HepG2 (cell line): ENCODE measurements at regions not wholly inside any gene's neighbourhood (a gene's known extent, or its start where the extent isn't known, plus 50 kb on each side); places are given as distances from the start of the nearest gene placed in this dataset.

Experiments
- AKAP8 ChIP-seq: sonication (generic); formaldehyde crosslinking; IDR thresholded peaks from 2 replicates; pipeline ENCODE4 v1.5.1; 2020; ENCODE audit warnings: mild to moderate bottlenecking, missing genetic modification reagents
- ARHGAP35 ChIP-seq: sonication (generic); formaldehyde crosslinking; IDR thresholded peaks from 2 replicates; pipeline ENCODE4 v1.9.0; 2022; ENCODE audit warnings: mild to moderate bottlenecking, inconsistent platforms, moderate library complexity, missing genetic modification reagents, borderline replicate concordance
- CHD2 ChIP-seq: IDR thresholded peaks from 2 replicates; pipeline ENCODE4 v1.6.1; 2011; ENCODE audit warnings: low read depth, low read length, improper control_type of control experiment
- GABPB1 ChIP-seq: IDR thresholded peaks from 2 replicates; pipeline ENCODE4 v1.6.1; 2016; ENCODE audit warnings: mild to moderate bottlenecking, missing genetic modification reagents, moderate library complexity, missing compliant biosample characterization
- KDM2A ChIP-seq: sonication (generic); formaldehyde crosslinking; IDR thresholded peaks from 2 replicates; pipeline ENCODE4 v1.4.0; 2020; ENCODE audit warnings: low read depth, missing genetic modification reagents, borderline replicate concordance
- KLF12 ChIP-seq: sonication (generic); formaldehyde crosslinking; IDR thresholded peaks from 2 replicates; pipeline ENCODE4 v1.4.0; 2020; ENCODE audit warnings: missing genetic modification reagents, borderline replicate concordance
- MEIS1 ChIP-seq: sonication (generic); formaldehyde crosslinking; IDR thresholded peaks from 2 replicates; pipeline ENCODE4 v1.9.0; 2021; ENCODE audit warnings: mild to moderate bottlenecking, missing genetic modification reagents, moderate library complexity, borderline replicate concordance
- MXI1 ChIP-seq: IDR thresholded peaks from 3 replicates; pipeline ENCODE4 v1.6.1; 2012; ENCODE audit warnings: low read depth, low read length, inconsistent platforms, borderline replicate concordance
- PBX2 ChIP-seq: IDR thresholded peaks from 2 replicates; pipeline ENCODE4 v1.6.1; 2016; ENCODE audit warnings: control low read depth
- RBFOX2 ChIP-seq: fragments of 200-400 bp; formaldehyde crosslinking; IDR thresholded peaks from 2 replicates; pipeline ENCODE4 v1.6.1; 2017; ENCODE audit warnings: low read depth, mild to moderate bottlenecking, low read length
- RFX1 ChIP-seq: fragments of 450-650 bp; IDR thresholded peaks from 2 replicates; pipeline ENCODE4 v1.6.1; 2017
- SAP130 ChIP-seq: IDR thresholded peaks from 2 replicates; pipeline ENCODE4 v1.6.1; 2016; ENCODE audit warnings: low read depth
- SCMH1 ChIP-seq: sonication (generic); formaldehyde crosslinking; IDR thresholded peaks from 2 replicates; pipeline ENCODE4 v1.9.0; 2021; ENCODE audit warnings: missing genetic modification reagents, mild to moderate bottlenecking, borderline replicate concordance
- SP1 ChIP-seq, 2 experiments: fragments of 450-650 bp in 1 of 2; sonication (generic) in 1 of 2; formaldehyde crosslinking in 1 of 2; IDR thresholded peaks; 2 replicates each; pipeline versions ENCODE4 v1.4.0 to v1.6.1; 2016 to 2020; ENCODE audit warnings: missing genetic modification reagents in 1 of 2
- TAF1 ChIP-seq: sonication (generic); formaldehyde crosslinking; IDR thresholded peaks from 2 replicates; pipeline ENCODE4 v1.4.0; 2020; ENCODE audit warnings: missing genetic modification reagents
- TARDBP ChIP-seq: sonication (generic); formaldehyde crosslinking; IDR thresholded peaks from 2 replicates; pipeline ENCODE4 v1.8.0; 2022; ENCODE audit warnings: mild to moderate bottlenecking, missing genetic modification reagents
- YEATS4 ChIP-seq: sonication (generic); formaldehyde crosslinking; IDR thresholded peaks from 2 replicates; pipeline ENCODE4 v1.4.0; 2020; ENCODE audit warnings: missing genetic modification reagents, borderline replicate concordance
- ZNF180 ChIP-seq: sonication (generic); formaldehyde crosslinking; IDR thresholded peaks from 2 replicates; pipeline ENCODE4 v1.4.0; 2020; ENCODE audit warnings: low read depth, missing genetic modification reagents, borderline replicate concordance
- ZNF329 ChIP-seq: sonication (generic); formaldehyde crosslinking; IDR thresholded peaks from 2 replicates; pipeline ENCODE4 v1.9.0; 2021; ENCODE audit warnings: low read depth, mild to moderate bottlenecking, missing genetic modification reagents
- ZNF432 ChIP-seq: sonication (generic); formaldehyde crosslinking; IDR thresholded peaks from 2 replicates; pipeline ENCODE4 v1.5.0; 2020; ENCODE audit warnings: missing genetic modification reagents, mild to moderate bottlenecking, borderline replicate concordance
- ZNF879 ChIP-seq: sonication (generic); formaldehyde crosslinking; IDR thresholded peaks from 2 replicates; pipeline ENCODE4 v1.8.1; 2023; ENCODE audit warnings: missing genetic modification reagents
- TF ChIP-seq, protein P1 (sequence below): sonication (generic); formaldehyde crosslinking; IDR thresholded peaks from 2 replicates; pipeline ENCODE4 v1.9.0; 2021; ENCODE audit warnings: missing genetic modification reagents, mild to moderate bottlenecking, borderline replicate concordance
- TF ChIP-seq, protein P2 (sequence below): sonication (generic); formaldehyde crosslinking; IDR thresholded peaks from 2 replicates; pipeline ENCODE4 v1.4.0; 2020; ENCODE audit warnings: missing genetic modification reagents
- TF ChIP-seq, protein P3 (sequence below): sonication (generic); formaldehyde crosslinking; IDR thresholded peaks from 2 replicates; pipeline ENCODE4; 2020; ENCODE audit warnings: missing genetic modification reagents, mild to moderate bottlenecking, borderline replicate concordance
- TF ChIP-seq, protein P4 (sequence below): sonication (generic); formaldehyde crosslinking; IDR thresholded peaks from 2 replicates; pipeline ENCODE4 v1.4.0; 2020; ENCODE audit warnings: missing genetic modification reagents

DNA sequence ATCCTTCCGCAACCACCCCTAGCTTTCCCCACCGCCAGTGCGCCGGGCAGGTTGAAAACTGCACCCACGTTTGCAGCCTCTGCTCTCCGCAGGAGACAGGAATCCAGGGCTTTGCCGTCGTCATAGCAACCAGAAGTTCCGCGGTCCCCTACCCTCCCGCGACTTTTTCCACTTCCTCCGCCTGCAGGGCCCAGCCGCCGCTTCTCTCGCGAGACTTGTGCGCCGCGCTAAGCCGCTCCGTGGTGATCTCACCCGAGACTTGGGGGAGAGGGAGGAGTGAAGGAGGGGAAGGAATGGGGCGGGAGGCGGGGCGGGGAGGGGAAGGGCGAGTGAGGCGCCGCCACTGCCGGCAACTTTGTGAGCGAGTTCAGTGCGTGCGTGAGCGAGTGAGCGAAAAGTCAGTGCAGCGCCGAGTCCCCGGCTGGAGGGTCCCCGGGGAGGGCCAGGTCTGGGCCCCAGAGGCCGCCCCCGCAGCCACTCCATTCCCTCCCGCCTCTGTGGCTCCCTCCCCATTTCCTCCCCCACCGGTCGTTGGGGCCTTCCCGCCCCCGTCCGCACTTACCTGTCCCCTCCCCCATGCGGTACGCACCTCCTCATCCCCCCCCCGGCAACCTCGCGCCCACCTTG lies 413.0 kb downstream of the PCNX1 start, which contains the start of gene SIPA1L1 (continued):
- TF ChIP-seq AKAP8 (CRISPR knock-in tag) (peak; percentile 31; the same call in 1 of the 2 replicates), PBX2 (CRISPR knock-in tag) (no peak), KDM2A (peak; percentile 84; the same call in 1 of the 2 replicates), SP1 (IDR thresholded peaks at IDR 0.05) (peak; percentile 43; the same call in 1 of the 2 replicates), SP1 (CRISPR knock-in tag; IDR thresholded peaks at IDR 0.05) (no peak), KLF12 (CRISPR knock-in tag) (peak; percentile 21; the same call in 1 of the 2 replicates), TAF1 (peak; percentile 85; the same call in 1 of the 2 replicates), ZNF432 (CRISPR knock-in tag) (no peak), RFX1 (peak; percentile 94), YEATS4 (CRISPR knock-in tag) (peak; percentile 60; the same call in 1 of the 2 replicates), CHD2 (peak; percentile 98), SAP130 (CRISPR knock-in tag) (peak; percentile 90), TARDBP (CRISPR knock-in tag) (peak; percentile 43; the same call in 1 of the 2 replicates), ZNF879 (CRISPR knock-in tag) (0 out of 2 replicates have a peak, but pooled peaks have one; percentile 13), ZNF180 (no peak), GABPB1 (CRISPR knock-in tag) (peak; percentile 84), MXI1 (peak; percentile 98), SCMH1 (CRISPR knock-in tag) (no peak), RBFOX2 (peak; percentile 71), ARHGAP35 (no peak), MEIS1 (no peak), ZNF329 (CRISPR knock-in tag) (no peak)
- TF ChIP-seq, protein P1, sequence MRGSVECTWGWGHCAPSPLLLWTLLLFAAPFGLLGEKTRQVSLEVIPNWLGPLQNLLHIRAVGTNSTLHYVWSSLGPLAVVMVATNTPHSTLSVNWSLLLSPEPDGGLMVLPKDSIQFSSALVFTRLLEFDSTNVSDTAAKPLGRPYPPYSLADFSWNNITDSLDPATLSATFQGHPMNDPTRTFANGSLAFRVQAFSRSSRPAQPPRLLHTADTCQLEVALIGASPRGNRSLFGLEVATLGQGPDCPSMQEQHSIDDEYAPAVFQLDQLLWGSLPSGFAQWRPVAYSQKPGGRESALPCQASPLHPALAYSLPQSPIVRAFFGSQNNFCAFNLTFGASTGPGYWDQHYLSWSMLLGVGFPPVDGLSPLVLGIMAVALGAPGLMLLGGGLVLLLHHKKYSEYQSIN (CRISPR knock-in tag) = no peak
- TF ChIP-seq, protein P2, sequence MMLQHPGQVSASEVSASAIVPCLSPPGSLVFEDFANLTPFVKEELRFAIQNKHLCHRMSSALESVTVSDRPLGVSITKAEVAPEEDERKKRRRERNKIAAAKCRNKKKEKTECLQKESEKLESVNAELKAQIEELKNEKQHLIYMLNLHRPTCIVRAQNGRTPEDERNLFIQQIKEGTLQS = peak; percentile 71
- TF ChIP-seq, protein P3, sequence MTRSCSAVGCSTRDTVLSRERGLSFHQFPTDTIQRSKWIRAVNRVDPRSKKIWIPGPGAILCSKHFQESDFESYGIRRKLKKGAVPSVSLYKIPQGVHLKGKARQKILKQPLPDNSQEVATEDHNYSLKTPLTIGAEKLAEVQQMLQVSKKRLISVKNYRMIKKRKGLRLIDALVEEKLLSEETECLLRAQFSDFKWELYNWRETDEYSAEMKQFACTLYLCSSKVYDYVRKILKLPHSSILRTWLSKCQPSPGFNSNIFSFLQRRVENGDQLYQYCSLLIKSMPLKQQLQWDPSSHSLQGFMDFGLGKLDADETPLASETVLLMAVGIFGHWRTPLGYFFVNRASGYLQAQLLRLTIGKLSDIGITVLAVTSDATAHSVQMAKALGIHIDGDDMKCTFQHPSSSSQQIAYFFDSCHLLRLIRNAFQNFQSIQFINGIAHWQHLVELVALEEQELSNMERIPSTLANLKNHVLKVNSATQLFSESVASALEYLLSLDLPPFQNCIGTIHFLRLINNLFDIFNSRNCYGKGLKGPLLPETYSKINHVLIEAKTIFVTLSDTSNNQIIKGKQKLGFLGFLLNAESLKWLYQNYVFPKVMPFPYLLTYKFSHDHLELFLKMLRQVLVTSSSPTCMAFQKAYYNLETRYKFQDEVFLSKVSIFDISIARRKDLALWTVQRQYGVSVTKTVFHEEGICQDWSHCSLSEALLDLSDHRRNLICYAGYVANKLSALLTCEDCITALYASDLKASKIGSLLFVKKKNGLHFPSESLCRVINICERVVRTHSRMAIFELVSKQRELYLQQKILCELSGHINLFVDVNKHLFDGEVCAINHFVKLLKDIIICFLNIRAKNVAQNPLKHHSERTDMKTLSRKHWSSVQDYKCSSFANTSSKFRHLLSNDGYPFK (CRISPR knock-in tag) = no peak
- TF ChIP-seq, protein P4, sequence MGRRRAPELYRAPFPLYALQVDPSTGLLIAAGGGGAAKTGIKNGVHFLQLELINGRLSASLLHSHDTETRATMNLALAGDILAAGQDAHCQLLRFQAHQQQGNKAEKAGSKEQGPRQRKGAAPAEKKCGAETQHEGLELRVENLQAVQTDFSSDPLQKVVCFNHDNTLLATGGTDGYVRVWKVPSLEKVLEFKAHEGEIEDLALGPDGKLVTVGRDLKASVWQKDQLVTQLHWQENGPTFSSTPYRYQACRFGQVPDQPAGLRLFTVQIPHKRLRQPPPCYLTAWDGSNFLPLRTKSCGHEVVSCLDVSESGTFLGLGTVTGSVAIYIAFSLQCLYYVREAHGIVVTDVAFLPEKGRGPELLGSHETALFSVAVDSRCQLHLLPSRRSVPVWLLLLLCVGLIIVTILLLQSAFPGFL (CRISPR knock-in tag) = no peak
